NT2/D1 (cell line): ENCODE measurements at regions not wholly inside any gene's neighbourhood (a gene's known extent, or its start where the extent isn't known, plus 50 kb on each side); places are given as distances from the start of the nearest gene placed in this dataset.

ENCODE experiments used
- DNase-seq: peaks from one replicate; pipeline ENCODE4 v3.0.0-alpha.2; 2011; ENCODE audit warnings: low read depth, low spot score
- H3K27me3 ChIP-seq: 2 replicates; pipeline ENCODE4 v1.6.0; 2011; ENCODE audit warnings: mild to moderate bottlenecking; ENCODE audit not compliant: insufficient read length, insufficient read depth
- H3K36me3 ChIP-seq: 2 replicates; pipeline ENCODE4 v1.6.1; 2011; ENCODE audit warnings: mild to moderate bottlenecking, low read length, mixed read lengths; ENCODE audit not compliant: insufficient read depth, insufficient read length
- H3K4me1 ChIP-seq: 2 replicates; pipeline ENCODE4 v1.5.1; 2011; ENCODE audit not compliant: insufficient read depth, insufficient read length
- H3K4me3 ChIP-seq: 2 replicates; pipeline ENCODE4 v1.5.1; 2011; ENCODE audit warnings: low read depth; ENCODE audit not compliant: insufficient read length
- H3K9ac ChIP-seq: 2 replicates; pipeline ENCODE4 v1.6.0; 2011; ENCODE audit warnings: low read depth; ENCODE audit not compliant: insufficient read length
- H3K9me3 ChIP-seq: 2 replicates; pipeline ENCODE4 v1.5.1; 2011; ENCODE audit warnings: mild to moderate bottlenecking, low read length; ENCODE audit not compliant: insufficient read depth
- SUZ12 ChIP-seq: IDR thresholded peaks from 2 replicates; pipeline ENCODE4 v1.6.1; 2011; ENCODE audit not compliant: insufficient read length, insufficient read depth; ENCODE audit errors: extremely low read depth
- YY1 ChIP-seq: IDR thresholded peaks from 2 replicates; pipeline ENCODE4 v1.6.1; 2011; ENCODE audit not compliant: insufficient read length, insufficient read depth
- ZNF274 ChIP-seq: IDR thresholded peaks from 2 replicates; pipeline ENCODE4 v1.6.1; 2011; ENCODE audit warnings: mild to moderate bottlenecking, low read depth, low read length

DNA sequence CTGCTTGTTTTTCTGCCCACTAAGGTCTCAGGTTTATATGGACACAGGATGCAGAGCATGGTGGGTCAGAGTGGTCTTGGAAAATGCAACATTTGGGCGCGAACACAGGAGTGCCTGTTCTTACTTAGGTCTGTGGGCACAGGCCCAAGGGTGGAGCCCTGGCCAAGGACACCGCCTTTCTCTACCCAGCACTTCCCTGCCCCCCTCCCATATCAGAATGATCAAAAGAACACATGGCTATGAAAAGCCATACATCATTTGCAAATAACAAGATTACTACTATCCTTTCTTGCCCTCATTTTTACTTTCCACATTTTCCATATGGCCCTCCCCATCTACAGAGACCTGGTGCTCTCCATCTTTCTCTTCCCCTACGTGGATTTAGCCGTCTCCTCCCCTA lies 162.2 kb downstream of the ENC1 start:
- no peak overlapping the region for H3K4me3 ChIP-seq
- peaks cover 3% of the 10 kb centered on the region for H3K4me1 ChIP-seq
- H3K9me3 ChIP-seq = no peaks in the 10 kb centered on the region
- no peak overlapping the region for H3K9ac ChIP-seq
- no peak for DNase-seq
- H3K36me3 ChIP-seq = no peaks in the 10 kb centered on the region
- no peak for TF ChIP-seq ZNF274
- no peak for TF ChIP-seq YY1
- no peak for TF ChIP-seq SUZ12
- no peaks in the 10 kb centered on the region for H3K27me3 ChIP-seq

DNA sequence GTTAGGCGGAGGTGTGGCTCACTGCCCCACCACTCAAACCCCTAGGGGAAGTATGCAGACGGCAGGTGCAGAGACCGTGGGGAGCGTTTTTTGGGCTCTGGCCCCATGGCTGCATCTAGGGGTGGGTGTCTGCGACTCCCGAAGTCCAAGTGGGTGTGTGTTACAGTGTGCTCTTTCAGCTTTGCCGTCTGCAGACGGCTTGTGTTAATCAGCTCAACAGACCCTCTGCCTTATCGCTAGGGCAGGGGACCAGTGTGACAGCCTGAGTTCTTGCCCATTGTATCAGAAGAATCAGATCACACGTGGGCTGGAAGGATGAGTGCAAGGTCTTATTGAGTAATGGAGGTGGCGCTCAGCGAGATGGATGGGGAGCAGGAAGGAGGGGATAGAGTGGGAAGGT lies 162.8 kb downstream of the ENC1 start:
- no peak overlapping the region for H3K4me3 ChIP-seq

GRCh38 chr5:74476819-74477453 lies 163.6 kb downstream of the ENC1 start:
- H3K4me1 ChIP-seq = no peaks in the 10 kb centered on the region
- no peaks in the 10 kb centered on the region for H3K36me3 ChIP-seq
- no peak for DNase-seq
- H3K9ac ChIP-seq = no peak overlapping the region
- no peaks in the 10 kb centered on the region for H3K9me3 ChIP-seq
- H3K4me3 ChIP-seq = no peak overlapping the region
- no peaks in the 10 kb centered on the region for H3K27me3 ChIP-seq
- no peak for TF ChIP-seq YY1

More for the DNA sequence above, 162.8 kb downstream of the ENC1 start:
- H3K9me3 ChIP-seq = no peaks in the 10 kb centered on the region
- H3K27me3 ChIP-seq = no peaks in the 10 kb centered on the region
- no peaks in the 10 kb centered on the region for H3K36me3 ChIP-seq
- DNase-seq = no peak
- H3K4me1 ChIP-seq = peaks cover 3% of the 10 kb centered on the region
- no peak overlapping the region for H3K9ac ChIP-seq
- TF ChIP-seq YY1 (no peak), ZNF274 (no peak)

DNA sequence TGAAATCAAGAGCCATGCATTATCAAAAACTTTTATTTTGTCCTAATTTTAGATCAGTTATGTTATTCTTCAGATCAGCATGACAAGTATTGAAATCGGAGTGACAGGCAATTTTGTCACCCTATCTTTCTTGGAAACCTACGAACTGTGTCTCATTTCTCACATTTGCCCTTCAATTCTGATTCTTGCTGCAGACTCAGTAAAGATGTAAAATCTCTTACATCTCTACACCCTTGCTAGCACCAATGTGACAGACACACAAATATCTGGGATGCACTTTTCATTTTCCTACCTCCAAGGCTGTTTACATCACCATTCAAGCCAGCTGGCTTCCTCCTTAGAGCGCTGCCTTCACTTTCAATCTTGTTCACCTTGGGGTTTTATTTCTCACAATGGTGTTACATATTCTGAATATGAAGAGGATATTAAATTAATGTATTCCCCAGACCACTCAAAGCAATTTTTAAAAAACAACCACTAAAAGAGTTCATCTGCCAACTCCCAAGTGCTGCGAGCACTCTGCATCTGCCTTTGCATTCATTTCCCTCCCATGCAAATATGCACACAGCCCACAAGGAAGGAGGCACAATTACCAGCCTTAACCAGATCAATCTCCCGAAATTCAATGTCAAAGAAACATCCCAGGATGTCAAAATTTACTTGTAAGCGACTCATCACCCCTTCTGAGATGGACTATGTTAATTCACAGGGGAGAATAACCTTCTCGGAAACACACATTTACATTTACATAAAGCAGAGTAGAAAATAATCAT lies 164.3 kb downstream of the ENC1 start:
- no peak overlapping the region for H3K4me3 ChIP-seq
- TF ChIP-seq YY1 (no peak), SUZ12 (no peak), ZNF274 (no peak)
- no peaks in the 10 kb centered on the region for H3K27me3 ChIP-seq
- no peaks in the 10 kb centered on the region for H3K36me3 ChIP-seq
- no peak for DNase-seq
- H3K4me1 ChIP-seq = no peaks in the 10 kb centered on the region
- H3K9me3 ChIP-seq = no peaks in the 10 kb centered on the region
- no peak overlapping the region for H3K9ac ChIP-seq

DNA sequence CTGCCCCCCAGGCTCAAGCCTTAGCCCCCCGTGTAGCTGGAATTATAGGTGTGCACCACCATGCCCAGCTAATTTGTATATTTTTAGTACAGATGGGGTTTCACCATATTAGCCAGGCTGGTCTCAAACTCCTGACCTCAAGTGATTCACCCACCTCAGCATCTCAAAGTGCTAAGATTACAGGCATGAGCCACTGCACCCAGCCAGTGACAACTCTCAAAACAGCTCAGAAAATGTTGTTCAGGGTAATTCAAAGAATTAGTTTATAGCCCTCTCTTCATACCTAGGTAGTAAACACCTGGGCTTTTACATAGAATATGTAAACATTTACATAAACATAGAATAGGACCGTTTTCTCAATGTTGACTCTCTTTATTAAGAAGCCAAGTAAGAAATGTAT lies 168.7 kb downstream of the ENC1 start:
- H3K4me1 ChIP-seq = no peaks in the 10 kb centered on the region
- H3K9ac ChIP-seq = no peak overlapping the region
- H3K4me3 ChIP-seq = no peak overlapping the region
- TF ChIP-seq YY1 = no peak
- no peak for TF ChIP-seq SUZ12
- no peak for TF ChIP-seq ZNF274
- H3K27me3 ChIP-seq = no peaks in the 10 kb centered on the region
- no peaks in the 10 kb centered on the region for H3K36me3 ChIP-seq
- no peak for DNase-seq
- 0 out of 2 replicates have a peak, but pooled peaks cover 4% of the 10 kb centered on the region for H3K9me3 ChIP-seq

GRCh38 chr5:74469234-74469994 lies 171.1 kb downstream of the ENC1 start:
- Histone ChIP-seq H3K27me3 (no peaks in the 10 kb centered on the region), H3K9ac (no peak overlapping the region), H3K4me1 (no peaks in the 10 kb centered on the region), H3K4me3 (no peak overlapping the region), H3K36me3 (no peaks in the 10 kb centered on the region), H3K9me3 (0 out of 2 replicates have a peak, but pooled peaks cover 4% of the 10 kb centered on the region)
- no peak for DNase-seq
- TF ChIP-seq YY1 (no peak), SUZ12 (no peak), ZNF274 (no peak)

GRCh38 chr5:74468421-74468820 lies 172.1 kb downstream of the ENC1 start:
- no peak for TF ChIP-seq ZNF274
- no peak for TF ChIP-seq SUZ12
- no peak for TF ChIP-seq YY1
- no peak for DNase-seq
- H3K9me3 ChIP-seq = 0 out of 2 replicates have a peak, but pooled peaks cover 4% of the 10 kb centered on the region

More at GRCh38 chr5:74468421-74468820, 172.1 kb downstream of the ENC1 start:
- no peak overlapping the region for H3K4me3 ChIP-seq
- H3K27me3 ChIP-seq = no peaks in the 10 kb centered on the region
- H3K36me3 ChIP-seq = no peaks in the 10 kb centered on the region
- H3K9ac ChIP-seq = no peak overlapping the region
- no peaks in the 10 kb centered on the region for H3K4me1 ChIP-seq
